HG03095 (cell line): ENCODE measurements at regions not wholly inside any gene's neighbourhood (a gene's known extent, or its start where the extent isn't known, plus 50 kb on each side); places are given as distances from the start of the nearest gene placed in this dataset.
"Not testable (repeated sequence)": the region's sequence is repeated elsewhere in the genome, so short reads cannot be mapped to it uniquely, and the experiment has no call there.

Source experiments
- ATAC-seq: cut with Tn5 transposase; IDR thresholded peaks from one replicate; pipeline ENCODE4 v1.9.1; 2021; ENCODE audit warnings: moderate library complexity; ENCODE audit not compliant: unreplicated experiment

DNA sequence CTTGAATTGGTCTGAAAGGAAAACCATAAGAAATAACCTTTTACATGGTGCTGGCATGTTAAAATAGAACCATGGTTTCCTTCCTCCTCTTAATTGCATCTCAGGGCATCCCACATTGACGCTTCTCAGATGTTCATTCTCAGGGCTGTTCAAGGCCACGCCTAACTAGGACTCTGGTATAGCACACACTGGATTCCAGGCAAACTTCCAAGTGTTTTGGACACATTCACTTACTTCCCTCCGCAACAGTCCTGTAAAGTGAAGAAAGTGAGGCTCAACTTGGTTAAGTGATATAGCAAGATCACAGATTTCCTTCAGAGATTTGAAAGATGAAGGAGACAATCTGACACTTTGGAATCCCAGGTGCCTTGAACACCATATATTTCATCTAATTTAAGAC, 244.8 kb downstream of the DUSP10 start:
- ATAC-seq = no peak

DNA sequence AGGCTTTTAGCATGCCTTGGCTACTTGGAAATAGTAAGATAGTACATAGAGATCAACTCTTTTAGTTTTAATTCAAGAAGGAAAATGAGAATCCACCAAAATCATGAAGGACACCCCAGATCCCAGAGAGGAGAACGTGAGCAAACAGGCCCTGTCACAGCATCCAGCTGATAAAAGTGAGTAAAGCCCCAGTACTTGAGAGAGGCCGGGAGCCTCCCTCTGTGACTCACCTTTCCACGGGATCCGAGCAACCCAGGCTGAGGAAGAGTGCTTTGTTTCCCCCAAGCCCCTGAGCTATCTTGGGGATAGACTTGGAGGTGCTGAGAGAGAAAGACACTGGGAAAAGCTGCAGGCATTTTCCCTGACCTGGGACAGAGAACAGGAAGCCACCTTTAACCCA, 238.6 kb downstream of the DUSP10 start:
- ATAC-seq = no peak

DNA sequence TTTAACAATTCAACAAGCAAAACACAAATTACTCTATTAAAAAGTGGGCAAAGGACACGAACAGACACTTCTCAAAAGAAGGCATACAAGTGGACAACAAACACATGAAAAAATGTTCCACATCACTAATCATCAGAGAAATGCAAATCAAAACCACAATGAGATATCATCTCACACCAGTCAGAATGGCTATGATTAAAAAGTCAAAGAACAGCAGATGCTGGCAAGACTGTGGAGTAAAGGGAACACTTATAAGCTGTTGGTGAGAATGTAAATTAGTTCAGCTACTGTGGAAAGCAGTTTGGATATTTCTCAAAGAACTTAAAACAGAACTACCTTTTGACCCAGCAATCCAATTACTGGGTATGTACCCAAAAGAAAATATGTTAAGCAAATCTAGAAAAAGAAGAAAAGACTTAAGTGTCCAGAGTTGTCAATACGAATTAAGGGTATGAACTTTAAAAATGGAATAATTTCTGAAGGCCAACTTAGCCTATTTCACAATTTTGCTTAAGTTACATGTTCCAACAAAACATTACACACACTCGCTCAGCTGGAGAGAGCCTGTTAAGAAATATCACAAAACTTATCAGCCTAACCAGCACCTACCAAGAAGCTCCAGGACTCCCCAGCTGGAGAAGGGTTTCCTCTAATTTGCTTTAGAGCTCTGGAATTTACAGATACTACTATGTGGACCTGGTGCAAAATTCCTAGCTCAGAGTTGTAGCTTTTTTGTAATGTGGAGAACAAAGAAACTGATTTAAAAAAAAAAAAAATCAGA, 232.1 kb downstream of the DUSP10 start:
- no peak for ATAC-seq

DNA sequence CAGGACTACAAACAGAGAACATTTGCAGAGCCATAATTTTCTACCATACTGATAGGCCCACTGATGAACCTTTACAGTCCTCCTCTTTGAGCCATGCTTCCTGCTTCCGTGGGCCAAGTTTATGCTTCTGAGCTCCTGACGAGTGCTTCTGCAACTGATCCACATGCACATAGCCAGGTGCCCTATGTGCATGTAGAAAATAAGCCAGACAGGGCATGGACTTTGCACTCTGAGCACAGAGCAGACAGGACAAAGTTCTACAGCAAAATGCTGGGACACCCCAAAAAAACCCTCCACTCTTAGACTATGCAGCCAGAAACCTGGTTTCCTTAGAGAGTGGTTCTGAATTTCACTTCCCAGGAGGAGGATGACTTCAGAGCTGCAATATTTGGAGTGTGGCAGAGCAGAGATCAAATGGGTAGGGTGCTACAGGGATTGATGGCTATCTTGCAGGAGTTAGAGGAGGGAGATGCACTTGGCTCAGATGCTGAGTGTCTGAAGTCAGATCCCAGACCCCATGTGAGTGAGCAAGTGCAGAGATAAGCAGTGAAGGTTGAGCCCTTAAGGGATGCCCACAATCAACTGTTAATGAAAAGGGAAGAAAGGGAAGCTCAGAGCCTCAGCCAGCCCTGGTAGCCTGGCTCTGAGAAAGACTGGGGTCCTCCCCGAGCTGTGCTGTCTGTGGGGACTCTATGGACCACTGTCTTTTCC, 230.9 kb downstream of the DUSP10 start:
- no peak for ATAC-seq

DNA sequence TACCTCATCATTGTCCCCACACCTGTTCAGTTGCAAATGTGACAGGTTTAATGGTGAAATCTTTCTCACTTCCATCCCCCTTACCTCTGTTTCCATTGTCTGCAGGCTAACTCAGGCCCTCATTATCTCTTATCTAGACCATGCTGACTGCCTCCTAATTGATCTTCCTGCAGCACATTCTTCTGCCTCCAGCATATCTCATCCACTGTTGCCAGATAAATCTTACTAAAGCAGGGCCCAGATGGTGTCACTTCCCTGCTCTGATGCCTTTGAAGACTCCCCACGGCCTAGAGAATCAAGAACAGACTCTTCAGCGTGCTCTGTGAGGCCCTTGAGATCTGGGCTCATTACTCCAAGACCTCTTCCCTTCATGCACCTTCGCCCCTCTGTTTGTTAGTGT, 230.1 kb downstream of the DUSP10 start:
- no peak for ATAC-seq

DNA sequence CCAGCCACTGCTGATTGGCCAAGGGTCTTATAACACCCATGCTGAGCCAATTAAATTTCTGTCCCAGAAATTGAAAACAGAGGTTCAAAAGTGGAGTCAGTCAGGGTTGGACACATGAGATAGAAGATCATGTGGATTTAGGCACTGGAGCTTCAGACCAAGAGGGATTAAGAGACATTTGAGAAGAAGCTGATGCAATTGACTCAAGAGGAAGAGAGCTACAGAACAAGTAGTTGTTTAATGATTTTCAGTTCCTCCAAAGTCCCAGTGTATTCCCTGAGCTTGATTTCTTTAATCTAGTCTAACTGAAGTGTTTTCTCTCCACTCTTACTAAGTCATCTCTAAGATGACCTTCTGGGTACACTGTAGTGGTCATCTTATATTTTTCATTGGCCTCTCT, 227.1 kb downstream of the DUSP10 start:
- ATAC-seq = no peak

DNA sequence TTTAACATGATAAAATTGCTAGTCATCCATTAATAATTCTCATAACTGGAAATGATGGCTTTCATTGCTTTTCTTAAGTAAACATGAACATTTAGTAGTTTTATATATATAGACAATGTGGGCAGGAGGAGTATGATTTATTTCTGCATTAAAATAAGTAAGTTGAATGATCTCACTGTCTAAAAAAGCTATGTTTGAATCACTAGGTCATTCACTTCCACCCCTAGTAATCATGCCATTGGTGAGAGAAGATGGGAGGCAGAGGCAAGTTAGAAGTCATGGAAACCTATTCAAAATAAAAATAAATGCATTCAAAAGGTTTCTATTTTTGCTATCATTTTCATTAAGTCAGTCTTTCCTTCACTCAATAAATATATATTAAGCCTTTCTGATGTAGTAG, 226.4 kb downstream of the DUSP10 start:
- no peak for ATAC-seq

DNA sequence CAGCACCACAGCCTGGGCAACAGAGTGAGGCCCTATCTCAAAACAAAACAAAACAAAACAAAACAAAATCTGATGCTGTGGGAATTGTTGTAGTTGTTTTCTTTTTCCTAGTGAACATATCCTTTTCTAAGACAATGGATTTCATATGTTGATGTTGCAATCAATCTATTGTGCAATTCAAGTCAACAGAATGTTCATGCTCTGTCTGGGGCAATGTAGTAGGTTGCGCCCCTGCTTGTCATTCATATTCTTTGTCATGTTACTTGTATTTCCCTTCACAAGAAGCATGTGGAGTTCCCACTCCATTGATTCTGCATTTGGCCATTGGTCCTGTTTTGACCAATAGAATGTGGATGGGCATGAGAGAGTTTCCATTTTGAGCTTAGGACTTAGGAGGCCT, 223.9 kb downstream of the DUSP10 start:
- ATAC-seq = no peak

DNA sequence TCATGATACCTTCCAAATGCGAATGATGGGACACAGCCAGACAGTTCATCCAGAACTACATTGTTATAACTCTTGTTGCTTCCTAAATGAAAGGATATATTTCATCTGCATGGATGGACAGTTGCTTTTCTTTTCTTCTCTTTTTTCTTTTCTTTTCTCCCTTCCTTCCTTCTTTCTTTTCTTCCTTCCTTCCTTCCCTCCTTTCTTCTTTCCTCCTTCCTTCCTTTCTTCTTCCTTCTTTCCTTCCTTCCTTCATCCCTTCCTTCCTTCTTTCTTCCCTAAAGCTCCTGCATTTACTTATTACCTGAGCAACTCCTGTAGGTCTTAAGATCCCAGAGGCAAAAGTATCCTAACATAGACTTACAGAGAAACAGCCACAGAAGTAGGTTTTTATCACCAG, 221.6 kb downstream of the DUSP10 start:
- no peak for ATAC-seq

DNA sequence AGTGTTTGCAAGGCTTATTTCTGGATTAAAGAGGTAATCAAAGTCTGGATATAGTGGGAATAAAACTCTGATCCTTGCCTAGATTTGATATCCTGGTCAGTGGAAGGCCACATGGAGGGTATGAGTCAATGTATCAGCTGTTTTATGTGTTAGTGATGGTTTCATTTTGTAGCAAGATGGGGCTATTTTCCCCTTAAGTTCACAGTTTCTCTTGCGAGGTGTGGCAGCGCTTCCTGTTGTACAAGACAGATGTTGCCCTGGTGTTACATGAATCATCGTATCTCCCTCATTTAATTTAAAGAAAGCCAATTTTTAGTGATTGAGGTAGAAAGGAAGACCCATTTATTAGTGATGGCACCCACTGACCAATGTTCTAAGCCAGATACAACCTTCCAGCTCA, 220.2 kb downstream of the DUSP10 start:
- no peak for ATAC-seq

DNA sequence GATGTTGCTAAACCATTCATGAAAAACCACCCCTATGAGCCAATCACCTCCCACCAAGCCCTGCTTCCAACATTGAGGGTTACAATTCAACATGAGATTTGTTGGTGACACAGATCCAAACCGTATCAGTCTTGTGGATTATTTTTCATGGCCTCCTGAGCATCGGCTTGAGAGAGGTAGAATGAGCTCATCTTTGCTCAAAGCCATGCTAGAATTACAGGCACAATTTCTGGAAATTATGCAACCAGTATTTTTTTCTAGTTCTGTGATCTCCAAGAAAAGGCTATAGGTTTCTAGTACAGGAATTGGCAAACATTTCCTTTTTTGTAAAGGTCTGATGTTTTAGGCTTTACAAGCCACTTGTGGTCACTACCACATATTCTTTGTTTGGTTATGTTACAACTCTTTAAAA, 219.4 kb downstream of the DUSP10 start:
- ATAC-seq = no peak

DNA sequence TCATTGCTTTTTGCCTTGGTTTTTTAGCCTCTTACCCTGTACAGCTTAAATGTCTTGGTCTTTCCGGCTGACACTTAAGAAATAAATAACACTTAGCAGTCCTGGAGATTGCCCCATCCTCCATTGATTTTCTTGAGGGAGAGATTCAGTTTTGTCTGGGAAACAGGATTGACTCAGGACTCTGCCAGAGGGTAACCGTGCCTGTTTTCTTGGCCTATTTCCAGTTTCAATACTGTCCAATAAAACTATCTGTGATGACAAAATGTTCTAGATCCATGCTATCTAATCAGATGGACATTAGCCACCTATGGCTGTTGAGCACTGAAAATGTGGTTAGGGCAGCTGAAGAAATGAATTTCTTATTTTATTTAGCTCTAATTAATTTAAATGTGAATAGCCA, 216.1 kb downstream of the DUSP10 start:
- ATAC-seq = no peak

DNA sequence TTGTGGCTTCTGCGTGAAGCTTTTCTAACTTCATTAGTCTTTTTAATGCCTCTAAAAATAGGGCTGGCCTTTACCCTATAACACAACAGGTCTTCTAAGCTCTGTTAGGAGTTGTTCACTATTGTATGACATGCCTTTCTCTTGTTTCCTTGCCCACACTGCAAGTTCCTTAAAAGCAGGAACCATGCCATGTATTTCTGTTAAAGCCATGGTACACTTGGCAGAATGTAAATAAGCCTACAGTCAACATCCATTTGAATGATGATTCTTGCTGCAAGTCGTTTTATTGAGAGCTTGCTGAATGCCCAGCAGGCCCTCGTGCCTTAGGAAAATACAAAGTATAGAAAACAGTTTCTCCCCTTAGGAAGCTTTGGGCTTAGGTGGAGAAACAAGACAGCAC, 214.6 kb downstream of the DUSP10 start:
- no peak for ATAC-seq

DNA sequence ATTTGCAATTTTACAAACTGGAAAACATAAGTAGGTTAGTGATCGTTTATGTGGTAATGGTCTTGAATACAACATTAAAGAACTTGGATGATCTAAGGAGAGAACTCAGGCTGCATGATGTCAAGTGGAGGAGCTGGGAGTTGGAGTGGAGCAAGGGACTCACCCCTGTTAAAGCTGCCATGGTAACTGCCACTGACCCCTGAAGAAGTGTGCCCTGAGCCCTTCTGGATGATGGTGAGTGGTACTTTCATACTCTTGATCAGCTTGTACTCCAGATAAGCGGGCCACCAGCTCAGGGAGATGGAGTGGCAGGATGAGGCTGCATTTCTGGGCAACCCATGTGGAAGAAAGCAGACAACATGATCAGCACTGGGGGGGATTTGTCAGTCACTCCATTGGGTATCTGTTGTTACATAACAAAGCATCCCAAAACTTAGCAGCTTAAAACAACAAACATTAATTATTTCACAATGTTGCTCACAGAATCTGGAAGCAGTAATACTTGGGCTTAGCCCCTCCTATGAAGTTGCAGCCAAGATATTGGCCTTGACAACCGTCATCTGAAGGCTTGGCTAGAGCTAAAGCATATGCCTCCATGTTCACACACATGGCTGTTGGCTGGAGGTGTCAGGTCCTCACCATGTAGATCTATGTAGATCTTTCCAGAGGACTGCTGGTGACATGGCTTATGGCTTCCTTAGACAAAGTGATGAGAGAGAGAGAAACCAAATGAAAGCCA, 213.8 kb downstream of the DUSP10 start:
- no peak for ATAC-seq

DNA sequence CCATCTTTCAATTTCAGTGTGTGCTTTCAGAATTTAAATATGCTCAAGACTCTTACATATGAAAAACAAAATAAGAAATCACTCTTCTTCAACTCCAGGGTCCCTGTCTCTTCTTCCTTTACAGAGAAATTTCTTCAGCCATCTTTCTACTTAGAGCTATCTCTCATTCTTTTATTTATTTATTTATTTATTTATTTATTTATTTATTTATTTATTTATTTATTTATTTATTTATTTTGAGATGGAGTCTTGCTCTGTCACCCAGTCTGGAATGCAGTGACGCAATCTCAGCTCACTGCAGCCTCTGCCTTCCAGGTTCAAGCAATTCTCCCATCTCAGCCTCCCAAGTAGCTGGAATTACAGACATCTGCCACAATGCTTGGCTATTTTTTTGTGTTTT, 211.7 kb downstream of the DUSP10 start:
- ATAC-seq = not testable (repeated sequence)

DNA sequence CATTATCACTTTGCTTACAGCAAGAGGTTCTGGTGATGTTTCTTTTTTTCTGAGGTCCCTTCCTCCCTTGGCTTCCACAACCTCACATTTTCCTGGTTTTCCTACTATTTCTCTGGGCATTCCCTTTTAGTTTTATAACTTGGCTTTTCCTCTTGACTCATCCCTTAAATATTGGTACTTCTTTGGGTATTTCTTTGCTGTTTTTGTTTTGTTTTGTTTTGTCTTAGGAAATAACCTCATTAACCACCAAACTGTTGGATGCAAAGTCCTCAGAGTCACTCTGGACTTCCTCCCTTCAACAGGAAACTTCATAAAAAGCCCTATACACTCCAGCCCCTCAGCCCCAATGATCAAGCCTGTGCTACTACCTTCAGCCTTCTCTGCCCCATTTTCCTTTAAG, 211.1 kb downstream of the DUSP10 start:
- ATAC-seq = no peak

DNA sequence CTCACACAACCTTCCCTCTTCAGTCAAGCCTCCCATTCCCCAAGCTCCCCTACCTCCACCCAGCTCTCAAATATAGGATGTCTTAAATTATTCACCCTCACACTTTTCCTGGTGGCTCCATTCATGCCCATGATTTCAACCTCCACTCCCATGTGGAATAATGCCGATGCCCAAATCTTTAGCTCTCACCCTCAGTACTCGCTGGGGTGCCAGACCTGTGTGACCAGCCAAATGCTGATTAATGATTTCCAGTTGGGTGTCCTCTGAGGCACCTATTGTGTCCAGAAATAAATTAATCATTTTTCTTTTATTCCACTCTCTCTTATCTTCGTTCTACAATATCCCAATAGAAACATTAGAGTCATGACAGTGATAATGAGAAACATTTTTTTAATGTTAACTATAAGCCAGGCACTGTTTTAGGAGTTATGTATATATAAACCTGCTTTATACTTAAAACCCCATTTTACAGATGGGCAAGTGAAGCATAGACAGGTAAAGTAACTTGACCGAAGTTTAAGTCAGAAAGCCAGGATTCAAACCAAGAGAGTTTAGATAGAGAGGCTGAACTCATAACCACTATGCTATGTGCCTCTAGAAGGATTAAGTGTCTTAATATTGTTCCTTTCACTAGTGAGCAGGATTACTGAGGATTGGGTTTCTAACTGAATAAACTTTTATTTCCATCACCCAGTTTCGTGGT, 209.7 kb downstream of the DUSP10 start:
- no peak for ATAC-seq

DNA sequence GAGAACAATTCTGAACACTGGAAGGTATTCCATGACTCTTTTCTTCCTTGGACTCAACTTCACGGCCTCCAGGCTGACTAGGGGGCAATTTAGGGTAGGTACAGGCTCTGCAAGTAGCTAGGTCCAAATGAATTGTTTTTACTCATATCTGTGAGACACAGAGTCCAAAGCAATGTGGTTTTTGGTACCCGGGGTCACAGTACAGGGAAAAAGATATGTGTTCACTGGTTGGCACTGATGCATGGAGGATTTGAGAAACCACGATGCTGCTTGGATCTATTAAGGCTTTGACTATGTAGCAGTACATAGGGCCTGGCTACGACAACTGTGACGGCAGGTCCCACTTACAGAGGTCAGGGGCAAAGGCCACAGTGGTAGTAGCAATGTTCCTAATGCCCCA, 200.6 kb downstream of the DUSP10 start:
- no peak for ATAC-seq

DNA sequence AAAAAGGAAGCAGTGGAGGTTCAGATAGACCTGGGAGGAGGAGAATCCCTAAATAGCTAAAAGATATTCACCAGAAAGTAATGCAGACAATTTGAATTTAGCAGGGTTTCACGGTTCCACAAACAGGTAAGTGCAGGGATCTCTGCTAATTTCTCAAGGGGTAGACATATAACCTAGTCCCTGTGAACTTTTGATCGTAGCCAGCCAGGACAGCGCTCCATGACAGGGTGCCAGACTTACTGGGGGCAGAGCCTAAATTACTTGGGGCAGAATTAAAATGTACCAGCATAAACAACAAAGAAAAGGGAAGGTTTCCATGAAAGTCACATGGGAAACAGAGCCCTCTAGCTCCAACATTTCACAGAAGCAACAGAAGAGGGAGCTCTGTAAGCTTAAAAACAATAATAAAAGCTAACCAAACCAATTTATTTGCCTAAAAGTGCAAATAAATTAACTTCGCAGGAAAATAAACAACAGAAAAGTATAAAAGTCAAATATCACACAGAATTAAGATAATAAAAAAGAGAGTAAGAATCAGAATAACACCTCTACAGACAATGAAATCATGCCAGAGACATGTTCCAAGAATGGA, 198.3 kb downstream of the DUSP10 start:
- ATAC-seq = no peak

DNA sequence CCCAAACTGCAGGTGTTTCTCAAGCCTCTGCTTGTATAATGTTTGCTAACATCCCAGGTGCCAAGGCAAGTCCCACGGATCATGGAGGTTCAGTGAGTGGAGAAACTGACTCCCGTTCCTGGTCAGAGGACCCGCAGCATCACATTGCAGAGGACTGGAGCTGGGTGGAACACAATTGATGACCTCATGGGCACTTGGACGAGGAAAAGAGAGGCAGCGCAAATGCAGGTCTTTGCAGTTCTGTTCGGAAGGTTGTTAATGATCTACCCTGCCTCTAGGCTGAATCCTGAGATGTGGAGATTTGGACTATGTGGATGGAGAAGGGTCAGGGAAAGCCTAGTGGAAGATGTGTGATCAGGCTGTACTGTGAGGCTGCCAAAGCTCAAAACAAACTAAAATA, 192.9 kb downstream of the DUSP10 start:
- no peak for ATAC-seq

DNA sequence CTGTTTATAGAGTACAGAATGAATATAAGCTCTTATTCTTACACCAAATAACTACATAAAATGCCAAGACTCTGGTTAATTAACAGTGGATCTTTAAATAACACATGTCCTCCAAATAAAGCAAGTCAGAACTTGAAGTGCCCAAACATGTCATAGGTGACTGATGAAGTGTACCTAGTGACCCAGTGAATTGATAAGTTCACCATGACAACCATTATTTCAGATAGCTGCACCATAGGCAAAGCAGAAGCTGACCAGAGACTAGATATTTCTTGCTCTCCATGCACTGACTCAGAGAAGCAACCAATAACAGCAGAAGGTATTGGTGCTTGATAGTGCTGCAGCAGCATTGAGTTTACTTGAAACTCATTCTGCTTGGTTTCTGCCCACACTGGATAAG, 192.1 kb downstream of the DUSP10 start:
- no peak for ATAC-seq
